GM12878 (cell line): ENCODE measurements at regions not wholly inside any gene's neighbourhood (a gene's known extent, or its start where the extent isn't known, plus 50 kb on each side); places are given as distances from the start of the nearest gene placed in this dataset.

ENCODE experiments used
- ATAC-seq: fragments of 200-7000 bp; cut with Tn5 transposase; 3 replicates; pipeline ENCODE4 v1.9.1; 2020; ENCODE audit warnings: mild to moderate bottlenecking, moderate library complexity
- BruUV-seq: library from RNA; stranded (reverse); fragments of 400-500 nt; replicated peaks from 2 replicates; lab custom pipeline; 2021; lab: Mats Ljungman, UMichigan
- CTCF ChIA-PET: fragments of 300-600 bp; sonication (Branson Sonifier 250); formaldehyde crosslinking; extraction: SDS; loops from one replicate; lab custom pipeline; 2021; ENCODE audit warnings: inconsistent platforms; lab: Yijun Ruan, JAX
- POLR2A ChIA-PET: fragments of 350-600 bp; formaldehyde crosslinking; extraction: SDS; loops from one replicate; lab custom pipeline; 2021; ENCODE audit warnings: inconsistent platforms; lab: Charles Lee
- RAD21 ChIA-PET: fragments of 300-600 bp; sonication (Branson Sonifier 250); formaldehyde crosslinking; loops from one replicate; lab custom pipeline; 2023; ENCODE audit warnings: antibody characterized with exemption; ENCODE audit not compliant: unreplicated experiment; lab: Charles Lee
- SMC1A ChIA-PET: fragments of 300-600 bp; sonication (Branson Sonifier 250); formaldehyde crosslinking; loops from one replicate; lab custom pipeline; 2023; ENCODE audit not compliant: unreplicated experiment, uncharacterized antibody; lab: Charles Lee
- DNase-seq: peaks from one replicate; pipeline ENCODE4 v3.0.0-alpha.2; 2011; ENCODE audit warnings: low read depth, low spot score
- FAIRE-seq: peaks from 3 replicates; lab custom pipeline; 2011; peaks lifted over from hg19 to GRCh38; lab: Jason Lieb, UNC
- H2AFZ ChIP-seq: 2 replicates; pipeline ENCODE4 v1.6.0; 2011; ENCODE audit warnings: low read depth, low read length, control low read depth; ENCODE audit not compliant: control insufficient read depth
- H3K27ac ChIP-seq: 2 replicates; pipeline ENCODE4 v1.5.1; 2011; ENCODE audit warnings: control low read depth; ENCODE audit not compliant: control insufficient read depth, insufficient read depth
- H3K27me3 ChIP-seq, 2 experiments: replicated peaks in 1 of 2; 2 replicates each; pipeline versions ENCODE4 v1.6.0 to v1.6.1; 2011; ENCODE audit warnings: low read length in 1 of 2; ENCODE audit not compliant: control insufficient read depth in 2 of 2, insufficient read depth in 2 of 2
- H3K36me3 ChIP-seq, 2 experiments: 2 replicates each; pipeline ENCODE4 v1.5.1; 2011; ENCODE audit warnings: low read length in 1 of 2; ENCODE audit not compliant: control insufficient read depth in 2 of 2, insufficient read depth in 2 of 2
- H3K4me1 ChIP-seq: 2 replicates; pipeline ENCODE4 v1.6.1; 2011; ENCODE audit warnings: mild to moderate bottlenecking, low read length, moderate library complexity, mixed read lengths; ENCODE audit not compliant: control insufficient read depth, insufficient read depth
- H3K4me2 ChIP-seq: 2 replicates; pipeline ENCODE4 v1.6.0; 2011; ENCODE audit warnings: control low read depth; ENCODE audit not compliant: control insufficient read depth, insufficient read depth
- H3K4me3 ChIP-seq: fragments of 200-600 bp; sonication (generic); 2 replicates; pipeline ENCODE4 v1.5.1; 2016
- H3K79me2 ChIP-seq: 2 replicates; pipeline ENCODE4 v1.6.0; 2011; ENCODE audit warnings: low read length; ENCODE audit not compliant: control insufficient read depth, insufficient read depth
- H3K9ac ChIP-seq: 2 replicates; pipeline ENCODE4 v1.8.0; 2011; ENCODE audit warnings: low read length, control low read depth, mixed read lengths; ENCODE audit not compliant: control insufficient read depth, insufficient read depth
- H3K9me3 ChIP-seq: replicated peaks from 3 replicates; pipeline ENCODE4 v1.5.1; 2011; ENCODE audit warnings: mild to moderate bottlenecking, low read length; ENCODE audit not compliant: control insufficient read depth, insufficient read depth
- H4K20me1 ChIP-seq: 2 replicates; pipeline ENCODE4 v1.6.0; 2011; ENCODE audit not compliant: control insufficient read depth, insufficient read depth
- FOXM1 ChIP-seq: IDR thresholded peaks from 2 replicates; pipeline ENCODE4 v1.6.1; 2012; ENCODE audit warnings: low read depth, mild to moderate bottlenecking, inconsistent platforms, low read length, moderate library complexity
- IKZF1 ChIP-seq: fragments of 450-650 bp; conservative IDR thresholded peaks from 2 replicates; pipeline ENCODE4 v1.6.1; 2017; ENCODE audit warnings: antibody characterized with exemption, mild to moderate bottlenecking
- NFXL1 ChIP-seq: fragments of 450-650 bp; IDR thresholded peaks from 2 replicates; pipeline ENCODE4 v1.6.1; 2017; ENCODE audit warnings: antibody characterized with exemption, mild to moderate bottlenecking, borderline replicate concordance
- POU2F2 ChIP-seq: IDR thresholded peaks from 3 replicates; pipeline ENCODE4 v1.6.1; 2011; ENCODE audit warnings: low read depth, mild to moderate bottlenecking, low read length, borderline replicate concordance
- RELA ChIP-seq: fragments of 450-650 bp; IDR thresholded peaks from 2 replicates; pipeline ENCODE4 v1.8.0; 2014; ENCODE audit warnings: borderline replicate concordance; ENCODE audit not compliant: partially characterized antibody
- RFX5 ChIP-seq: IDR thresholded peaks from 2 replicates; pipeline ENCODE4 v1.6.1; 2011; ENCODE audit warnings: low read depth, low read length, improper control_type of control experiment
- SRF ChIP-seq, 2 experiments: IDR thresholded peaks; 2 replicates each; pipeline ENCODE4 v1.6.1; 2011; ENCODE audit warnings: low read depth in 2 of 2, low read length in 2 of 2, mild to moderate bottlenecking in 1 of 2, moderate library complexity in 1 of 2
- ZBTB11 ChIP-seq: fragments of 450-650 bp; formaldehyde crosslinking; IDR thresholded peaks from 2 replicates; pipeline ENCODE4 v1.5.0; 2022; ENCODE audit warnings: mild to moderate bottlenecking, missing genetic modification characterization
- WGBS: methylation state at CpG from one replicate; pipeline ENCODE4 v1.1.6; 2016; ENCODE audit warnings: low lambda C conversion rate; ENCODE audit not compliant: insufficient replicate concordance, insufficient coverage; ENCODE audit errors: missing lambda C conversion rate; 5-methylcytosine and 5-hydroxymethylcytosine counted together
- in situ Hi-C: fragments of 300-500 bp; cut with MboI; formaldehyde crosslinking; loops from 9 replicates; pipeline ENCODE4 v1.14.3; 2018; ENCODE audit warnings: mixed read lengths
- intact Hi-C: fragments of 100-400 bp; cut with micrococcal nuclease; formaldehyde crosslinking; loops from one replicate; pipeline ENCODE4 v1.14.2; 2022; ENCODE audit not compliant: unreplicated experiment

DNA sequence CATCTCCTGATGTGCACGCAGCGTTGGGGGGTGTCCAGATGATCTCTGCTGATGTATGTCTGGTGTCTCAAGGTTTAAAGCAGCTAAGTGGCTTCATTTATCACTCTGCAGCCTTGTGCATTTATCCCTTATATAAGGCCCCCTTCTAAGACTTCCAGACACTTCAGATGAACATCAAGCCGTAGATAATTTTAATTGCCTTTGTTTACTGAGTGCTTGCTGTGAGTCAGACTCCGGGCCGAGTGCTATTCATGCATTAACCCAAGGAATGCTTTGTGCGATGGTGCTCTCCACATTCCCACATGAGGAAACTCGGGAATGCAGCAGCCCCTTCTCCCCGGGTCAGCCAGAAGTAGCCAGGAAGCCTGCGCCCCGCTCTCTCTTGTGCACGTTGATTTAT lies 328.6 kb upstream of the COBL start (continued):
- TF ChIP-seq ZBTB11 (CRISPR knock-in tag) (no peak), RELA (no peak), IKZF1 (no peak), NFXL1 (no peak), SRF (IDR thresholded peaks at IDR 0.05; ENCODE audit: low read depth in 2 of 2, low read length in 2 of 2) (no peak), RFX5 (no peak), POU2F2 (no peak)
- TF ChIP-seq, all 136 proteins: peak for 0

GRCh38 chr7:51644216-51644615 lies 327.6 kb upstream of the COBL start:
- H3K27ac ChIP-seq = no peak overlapping the region
- ChIA-PET CTCF (no interaction called here), SMC1A (no interaction called here), POLR2A (no interaction called here), RAD21 (no interaction called here)
- in situ Hi-C loops = no loop called here
- no TSS peak for BruUV-seq
- no peak overlapping the region for H3K9ac ChIP-seq
- H4K20me1 ChIP-seq = no peaks in the 10 kb centered on the region
- no peaks in the 10 kb centered on the region for H3K36me3 ChIP-seq
- H3K4me3 ChIP-seq = no peak overlapping the region
- H2AFZ ChIP-seq = no peak overlapping the region
- no peaks in the 10 kb centered on the region for H3K4me1 ChIP-seq
- no peaks in the 10 kb centered on the region for H3K27me3 ChIP-seq
- ATAC-seq = no peak
- no peak overlapping the region for H3K4me2 ChIP-seq
- no peak for FAIRE-seq
- 0% methylated on average over 2 of the region's 2 CpGs for WGBS
- H3K9me3 ChIP-seq = no peaks in the 10 kb centered on the region
- H3K79me2 ChIP-seq = no peaks in the 10 kb centered on the region
- DNase-seq = no peak
- TF ChIP-seq FOXM1 = no peak
- intact Hi-C loops = no loop called here
